HG02885 (cell line): ENCODE measurements at regions not wholly inside any gene's neighbourhood (a gene's known extent, or its start where the extent isn't known, plus 50 kb on each side); places are given as distances from the start of the nearest gene placed in this dataset.

Experiments used
- ATAC-seq: cut with Tn5 transposase; IDR thresholded peaks from one replicate; pipeline ENCODE4 v1.9.1; 2021; ENCODE audit warnings: mild to moderate bottlenecking; ENCODE audit not compliant: unreplicated experiment, poor library complexity

- ATAC-seq, result no peak
These were observed 988.4 kb upstream of the TENM3 start for GRCh38 chr4:181254771-181255170.

GRCh38 chr4:181258569-181258968, 984.6 kb upstream of the TENM3 start:
- no peak for ATAC-seq

GRCh38 chr4:181259081-181259709, 984.0 kb upstream of the TENM3 start:
- no peak for ATAC-seq

DNA sequence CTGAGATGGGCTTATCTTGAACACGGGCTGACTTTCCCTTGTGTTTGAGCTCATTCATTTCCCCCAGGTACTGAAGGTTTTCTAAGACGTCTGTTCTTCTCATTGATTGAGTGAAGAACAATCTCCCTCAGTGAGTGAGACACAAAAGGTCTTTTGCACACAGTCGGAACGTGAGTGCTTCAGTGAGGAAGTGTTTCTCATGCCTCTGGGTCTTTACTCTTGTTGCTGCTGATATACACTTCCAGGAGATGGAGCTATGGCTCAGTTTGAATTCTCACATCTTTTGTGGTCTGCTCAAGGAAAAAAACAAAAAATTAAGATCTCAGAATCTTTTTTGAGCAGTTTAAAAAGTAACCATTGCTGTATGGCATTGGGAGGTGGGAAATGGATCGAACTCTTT, 981.9 kb upstream of the TENM3 start:
- ATAC-seq, result no peak

DNA sequence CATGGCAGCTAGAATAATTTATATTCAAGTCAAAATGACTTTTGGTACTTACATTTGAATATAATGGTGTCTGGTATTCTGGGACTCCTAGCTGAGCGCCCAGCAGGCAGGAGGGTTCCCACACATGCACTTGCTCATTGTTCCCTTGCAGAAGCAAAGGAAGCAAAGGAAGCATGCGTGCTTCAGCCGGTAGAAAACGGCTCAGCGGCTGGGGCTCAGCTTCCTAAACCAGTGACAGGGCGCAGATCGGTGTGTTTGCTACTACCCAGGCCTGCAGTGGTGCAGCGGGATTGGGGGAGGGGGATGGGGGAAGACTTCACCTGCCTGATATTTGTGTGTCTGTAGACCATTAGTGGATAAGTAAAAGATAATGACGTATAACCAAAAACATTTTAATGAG, 978.3 kb upstream of the TENM3 start:
- no peak for ATAC-seq

GRCh38 chr4:181265370-181265769, 977.8 kb upstream of the TENM3 start:
- ATAC-seq, result no peak

- no peak for ATAC-seq
These were observed 972.0 kb upstream of the TENM3 start for GRCh38 chr4:181271116-181271640.

- no peak for ATAC-seq
These were observed 970.8 kb upstream of the TENM3 start for GRCh38 chr4:181272422-181272821.

GRCh38 chr4:181278941-181279340, 964.3 kb upstream of the TENM3 start:
- no peak for ATAC-seq

DNA sequence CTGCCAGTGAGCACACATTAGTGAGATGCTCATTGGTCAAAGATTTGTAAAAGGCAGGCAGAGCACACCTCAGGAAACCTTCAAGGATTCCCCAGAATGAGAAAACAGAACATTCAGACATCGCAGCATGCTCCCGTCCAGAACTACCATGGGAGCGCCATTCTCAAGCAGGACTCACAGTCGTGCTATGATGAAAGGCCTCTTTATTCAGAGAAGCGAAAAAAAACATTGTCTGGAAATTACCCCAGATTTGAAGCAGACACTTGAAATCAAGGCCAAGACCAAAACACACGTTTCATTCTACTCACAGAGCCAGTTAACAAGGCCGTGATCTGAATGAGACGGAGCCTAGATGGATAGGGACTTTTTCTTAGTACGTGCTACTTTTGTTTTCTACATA, 961.8 kb upstream of the TENM3 start:
- no peak for ATAC-seq

DNA sequence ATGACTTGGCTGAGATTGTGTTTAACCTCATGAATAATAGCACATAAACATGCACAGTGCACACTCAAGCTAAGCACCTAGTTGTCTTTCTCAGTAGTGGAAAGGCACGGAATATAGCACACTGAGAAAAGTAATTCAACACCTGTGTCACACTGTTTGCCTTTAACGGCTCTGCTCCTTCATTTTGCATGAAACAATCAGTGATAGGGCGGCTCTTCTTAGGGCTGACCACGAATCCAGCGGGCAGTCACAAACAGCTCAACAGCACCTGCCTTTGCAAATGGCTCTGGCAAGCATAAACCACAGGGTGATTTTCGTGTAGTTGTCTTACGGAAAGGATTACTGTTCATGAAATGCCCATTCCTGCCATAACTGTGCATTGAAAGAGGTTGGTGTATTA, 954.0 kb upstream of the TENM3 start:
- no peak for ATAC-seq

- no peak for ATAC-seq
These were observed 951.6 kb upstream of the TENM3 start for GRCh38 chr4:181291615-181292014.

- ATAC-seq, result no peak
These were observed 950.2 kb upstream of the TENM3 start for GRCh38 chr4:181293014-181293413.

- no peak for ATAC-seq
These were observed 949.7 kb upstream of the TENM3 start for GRCh38 chr4:181293541-181293940.

DNA sequence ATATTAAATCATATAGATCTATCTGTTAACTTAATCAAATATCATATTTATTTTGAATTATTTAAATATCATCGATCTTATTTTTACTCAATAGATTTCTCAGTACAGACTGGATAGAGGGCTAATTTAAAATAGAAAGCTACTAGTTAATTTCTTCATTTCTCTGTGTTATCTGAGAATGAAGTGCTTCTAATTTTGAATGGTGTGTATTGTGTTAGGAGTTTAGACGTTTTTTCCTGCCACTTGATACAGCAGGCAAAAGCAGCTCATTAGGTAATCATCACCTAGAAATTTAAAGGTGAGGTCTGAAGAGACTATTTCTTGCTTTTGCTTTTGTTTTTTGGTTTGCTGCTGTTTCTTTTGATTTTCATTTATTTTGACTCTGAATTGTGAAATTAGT, 948.8 kb upstream of the TENM3 start:
- no peak for ATAC-seq

DNA sequence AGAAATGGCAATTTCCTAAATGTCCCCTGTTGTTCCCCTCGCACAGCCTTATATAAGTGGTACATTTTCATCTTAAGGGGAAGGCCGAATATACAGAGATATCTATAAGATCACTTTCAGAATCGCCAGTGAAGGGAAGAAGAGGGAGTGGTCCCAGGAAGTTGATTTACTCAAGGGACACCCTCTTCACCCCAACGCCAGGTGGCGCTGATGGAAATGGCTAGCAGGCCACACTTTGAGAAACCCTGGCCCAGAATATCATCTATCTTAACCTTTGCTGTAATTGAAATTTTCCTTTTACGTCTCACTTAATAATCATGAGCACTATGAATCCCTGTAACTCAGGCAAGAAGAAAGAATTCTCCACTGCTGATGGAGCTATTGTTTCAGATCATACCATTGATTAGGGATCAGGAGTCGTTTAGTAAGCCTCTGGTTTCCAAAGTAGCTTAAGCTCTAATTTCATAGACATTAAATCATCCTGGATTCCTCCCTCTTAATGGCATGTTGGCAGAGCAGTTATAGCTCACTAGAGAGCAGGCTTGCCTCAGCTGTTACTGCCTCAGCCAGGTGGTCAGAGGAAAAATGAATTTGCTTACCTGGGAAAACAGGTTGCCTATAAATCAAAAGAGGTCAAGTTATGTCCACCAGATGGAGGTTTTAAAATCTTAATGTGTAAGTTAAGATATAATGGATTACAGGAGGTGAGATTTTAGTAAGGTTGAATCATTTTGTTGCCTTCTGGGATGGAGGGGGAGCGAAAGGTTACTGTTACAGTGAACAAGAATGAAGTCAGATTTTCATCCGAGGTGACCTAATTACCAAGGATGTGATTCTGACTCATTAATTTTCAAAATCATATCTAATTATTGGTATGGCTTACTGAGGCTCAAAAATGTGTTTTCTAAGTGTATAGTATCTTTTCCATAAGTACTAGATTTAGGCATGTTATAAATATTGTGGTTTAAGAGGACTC, 941.2 kb upstream of the TENM3 start:
- peak; percentile 96 for ATAC-seq

DNA sequence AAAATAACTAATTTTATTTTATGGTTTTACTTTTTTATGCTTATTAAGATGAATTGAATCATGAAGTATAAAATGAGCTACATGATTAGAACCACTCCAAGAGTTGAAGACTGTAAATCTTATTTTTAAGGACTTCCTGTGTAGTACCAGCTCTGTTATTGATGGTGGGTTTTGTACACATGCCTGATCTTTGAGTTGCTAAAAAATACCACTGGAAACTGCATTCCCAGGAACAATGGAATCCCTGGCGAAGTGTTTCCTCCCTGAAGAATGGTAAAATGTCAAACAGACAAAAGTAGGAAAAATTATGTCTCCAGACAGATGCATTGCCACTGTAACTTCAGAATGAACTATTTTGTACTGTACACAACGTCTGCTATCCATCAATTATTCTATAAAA, 935.4 kb upstream of the TENM3 start:
- no peak for ATAC-seq

GRCh38 chr4:181308476-181309312, 934.5 kb upstream of the TENM3 start:
- ATAC-seq, result no peak

GRCh38 chr4:181312066-181312465, 931.1 kb upstream of the TENM3 start:
- ATAC-seq, result no peak

DNA sequence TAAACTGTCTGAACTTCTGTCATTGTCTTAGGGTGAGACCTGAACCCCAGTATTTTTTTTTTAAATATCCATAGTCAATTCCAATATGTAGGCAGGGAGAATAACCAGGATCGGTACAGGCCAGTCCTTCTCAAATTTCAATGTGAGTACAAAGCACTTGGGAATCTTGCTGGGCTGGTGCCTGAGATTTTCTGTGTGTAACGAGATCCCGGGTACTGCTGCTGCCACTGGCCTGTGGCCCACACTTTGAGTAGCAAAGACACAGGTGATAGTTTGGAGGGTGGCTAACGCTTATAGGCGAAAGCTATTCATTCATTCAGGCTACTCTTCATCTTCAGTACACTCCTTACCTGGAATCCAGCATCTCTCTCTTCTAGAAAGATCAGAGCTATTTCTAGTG, 923.6 kb upstream of the TENM3 start:
- ATAC-seq, result no peak

- ATAC-seq, result peak; percentile 77
These were observed 920.1 kb upstream of the TENM3 start for GRCh38 chr4:181323061-181323460.
